ENCODE measurements at regions not wholly inside any gene's neighbourhood (a gene's known extent, or its start where the extent isn't known, plus 50 kb on each side); places are given as distances from the start of the nearest gene placed in this dataset.
"Not testable (repeated sequence)": the region's sequence is repeated elsewhere in the genome, so short reads cannot be mapped to it uniquely, and the experiment has no call there.

DNA sequence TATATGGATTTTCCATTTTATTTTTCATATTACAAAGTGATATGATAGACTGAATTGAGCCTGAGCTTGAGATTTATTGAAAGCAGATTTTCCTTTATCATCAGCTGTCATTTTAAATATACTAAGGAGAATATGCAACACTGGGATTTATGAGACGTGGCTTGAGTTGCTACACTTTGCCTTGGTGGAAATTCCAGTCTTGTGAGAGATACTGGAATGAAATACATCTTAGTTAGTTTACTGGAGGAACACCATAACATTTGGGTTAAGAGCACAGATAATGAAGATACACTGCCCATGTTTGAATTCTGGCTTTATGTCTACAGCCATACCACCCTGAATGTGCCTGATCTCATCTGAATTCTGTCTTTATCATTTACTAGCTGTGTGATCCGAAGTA, 86.5 kb upstream of the IFNGR1 start:
- no peak for DNase-seq

GRCh38 chr6:137304020-137304780, 85.0 kb upstream of the IFNGR1 start:
- no peak for DNase-seq

GRCh38 chr6:137303441-137303840, 84.3 kb upstream of the IFNGR1 start:
- no peak for DNase-seq

DNA sequence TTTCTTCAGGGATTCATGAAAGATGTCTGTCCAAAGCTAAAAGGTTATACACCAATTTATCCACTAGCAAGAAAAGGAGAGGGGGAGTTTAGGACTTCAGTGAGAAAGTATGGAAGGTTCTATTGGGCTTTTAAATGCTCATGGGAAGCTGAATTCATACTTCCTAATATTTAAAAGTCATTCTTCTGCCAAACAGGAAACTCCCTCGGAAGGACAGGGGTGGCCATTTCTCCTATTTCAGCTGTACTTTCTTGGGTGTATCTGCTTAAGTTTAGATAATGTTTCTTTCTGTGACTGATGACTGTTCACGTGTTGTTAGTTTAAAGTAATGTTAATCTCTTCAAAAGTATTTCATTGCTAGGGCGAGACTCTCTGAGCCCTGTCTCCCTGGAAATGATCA, 80.5 kb upstream of the IFNGR1 start:
- DNase-seq = no peak

DNA sequence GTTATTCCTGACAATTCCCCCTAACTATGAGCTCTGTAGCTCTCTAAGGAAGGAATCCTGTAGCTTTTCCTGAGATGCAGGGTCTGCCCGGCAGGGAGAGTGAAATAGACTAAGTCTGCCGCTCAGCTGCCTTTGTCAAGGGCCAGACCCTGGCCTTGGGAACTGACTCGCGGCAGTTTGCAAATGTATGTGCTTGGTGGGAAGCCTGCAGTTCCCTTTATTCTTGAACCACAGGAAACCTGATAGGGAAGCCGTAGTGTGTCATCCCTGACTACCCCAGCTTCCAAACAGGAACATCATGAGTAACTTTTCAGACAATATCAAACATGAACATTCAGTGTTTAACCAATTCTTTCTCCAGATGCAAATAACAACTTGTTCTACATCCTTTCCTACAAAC, 78.7 kb upstream of the IFNGR1 start:
- no peak for DNase-seq

DNA sequence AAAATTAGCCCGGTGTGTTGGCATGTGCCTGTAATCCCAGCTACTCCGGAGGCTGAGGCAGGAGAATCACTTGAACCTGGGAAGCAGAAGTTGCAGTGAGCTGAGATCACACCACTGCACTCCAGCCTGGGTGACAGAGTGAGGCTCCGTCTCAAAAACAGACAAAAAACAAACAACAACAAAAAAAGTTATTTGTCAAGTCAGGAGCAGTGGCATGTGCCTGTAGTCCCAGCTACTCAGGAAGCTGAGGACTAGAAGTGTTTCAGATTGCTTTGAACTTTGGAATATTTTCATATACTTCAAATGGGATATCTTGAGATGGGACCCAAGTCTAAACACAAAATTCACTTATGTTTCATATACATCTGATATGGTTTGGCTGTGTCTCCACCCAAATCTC, 73.1 kb upstream of the IFNGR1 start:
- DNase-seq = not testable (repeated sequence)

- DNase-seq = no peak
Measured at GRCh38 chr6:137291441-137291840, 72.3 kb upstream of the IFNGR1 start.

DNA sequence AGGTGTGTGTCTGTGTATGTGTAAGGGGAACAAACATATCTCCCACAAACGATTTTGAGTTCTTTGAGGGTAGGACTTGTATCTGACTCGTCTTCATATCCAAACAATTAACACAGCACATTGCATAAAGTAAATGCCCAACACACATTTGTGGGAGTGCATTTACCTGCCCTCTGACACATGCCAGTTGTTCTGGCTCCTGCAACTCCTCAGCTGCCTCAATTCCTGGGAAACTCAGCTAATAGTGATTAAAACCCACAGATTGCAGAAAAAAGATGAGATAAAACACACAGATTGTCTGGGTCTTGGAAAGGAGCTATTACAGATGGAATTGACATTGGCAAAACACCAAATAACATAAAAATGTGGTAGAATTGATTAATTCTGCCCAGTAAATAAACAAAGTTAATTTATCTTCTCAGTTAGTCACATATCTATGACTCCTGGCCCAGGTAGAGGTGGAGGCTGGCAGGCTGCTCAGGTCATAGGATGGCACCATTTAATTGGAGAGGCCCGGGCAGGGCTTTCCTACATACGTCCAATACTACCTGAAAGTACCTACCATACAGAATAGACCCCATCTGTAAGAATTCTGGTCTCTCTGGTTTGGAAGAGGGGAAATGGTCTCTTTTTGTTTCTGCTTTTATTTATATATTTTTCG, 71.5 kb upstream of the IFNGR1 start:
- DNase-seq = no peak

GRCh38 chr6:137286916-137287315, 67.7 kb upstream of the IFNGR1 start:
- no peak for DNase-seq

- DNase-seq = no peak
Measured at GRCh38 chr6:137286368-137286767, 67.2 kb upstream of the IFNGR1 start.

- DNase-seq = no peak
Measured at GRCh38 chr6:137284811-137285110, 65.6 kb upstream of the IFNGR1 start.

DNA sequence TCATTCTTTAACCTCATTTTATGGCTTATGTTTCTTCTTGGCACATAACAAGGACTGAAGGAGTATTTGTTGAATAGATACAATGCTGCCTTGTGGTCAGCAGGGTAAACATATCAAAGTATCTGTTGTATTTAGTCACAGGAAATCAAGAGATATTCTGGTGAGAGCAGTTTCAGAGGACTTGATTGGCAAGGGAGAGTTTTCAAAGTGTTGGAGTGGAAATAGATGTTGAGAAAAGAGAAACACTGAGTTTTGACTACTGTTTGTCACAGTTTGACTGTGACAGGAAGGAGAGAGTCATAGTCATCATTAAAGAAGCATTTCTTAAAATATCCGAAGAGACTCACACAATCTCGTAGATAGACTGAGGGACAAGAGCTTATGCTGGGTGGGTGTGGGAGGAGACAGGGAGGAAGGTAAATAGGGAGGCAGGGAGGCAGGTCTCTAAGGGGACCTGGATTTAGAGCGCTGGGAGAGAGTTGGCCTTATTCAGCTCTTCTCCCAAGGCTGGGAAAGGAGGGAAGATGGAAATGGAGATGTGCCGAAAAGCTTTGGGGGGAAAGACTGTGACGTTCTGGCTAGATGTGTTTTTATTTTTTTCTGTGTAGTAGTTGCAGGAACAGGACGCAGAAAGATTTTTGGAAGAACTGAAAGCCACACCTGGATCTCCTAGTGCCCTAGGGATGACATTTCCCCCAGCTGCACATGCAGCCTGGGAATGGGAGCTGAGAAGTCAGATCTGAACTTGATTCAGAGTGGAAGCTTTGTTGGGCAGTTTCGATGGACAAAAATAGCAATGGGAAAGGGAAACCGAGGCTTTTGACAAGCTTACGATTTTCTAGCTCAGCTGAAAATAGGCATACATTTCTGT, 65.0 kb upstream of the IFNGR1 start:
- DNase-seq = no peak

GRCh38 chr6:137283080-137283479, 63.9 kb upstream of the IFNGR1 start:
- DNase-seq = no peak

DNA sequence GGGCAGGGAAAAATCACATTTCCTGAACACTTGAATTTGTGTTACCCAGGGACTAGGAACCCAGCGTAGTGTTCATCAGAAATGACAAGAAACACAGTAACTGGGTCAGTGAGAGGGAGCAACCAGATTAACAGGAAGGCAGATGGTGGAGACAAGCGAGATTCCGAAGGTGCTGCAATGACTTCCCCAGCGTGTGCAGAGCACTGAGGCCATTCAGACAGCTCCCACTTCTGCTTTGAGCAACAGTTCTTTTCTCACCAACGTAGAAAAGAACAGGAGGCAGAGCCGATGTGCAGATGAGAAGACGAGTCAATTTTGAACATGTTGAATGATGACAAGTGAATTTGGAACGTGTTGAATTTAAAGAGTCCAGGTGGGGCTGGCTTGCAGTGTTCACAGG, 63.1 kb upstream of the IFNGR1 start:
- no peak for DNase-seq

GRCh38 chr6:137279279-137279678, 60.1 kb upstream of the IFNGR1 start:
- DNase-seq = not testable (repeated sequence)

GRCh38 chr6:137277971-137278637, 58.9 kb upstream of the IFNGR1 start:
- no peak for DNase-seq

DNA sequence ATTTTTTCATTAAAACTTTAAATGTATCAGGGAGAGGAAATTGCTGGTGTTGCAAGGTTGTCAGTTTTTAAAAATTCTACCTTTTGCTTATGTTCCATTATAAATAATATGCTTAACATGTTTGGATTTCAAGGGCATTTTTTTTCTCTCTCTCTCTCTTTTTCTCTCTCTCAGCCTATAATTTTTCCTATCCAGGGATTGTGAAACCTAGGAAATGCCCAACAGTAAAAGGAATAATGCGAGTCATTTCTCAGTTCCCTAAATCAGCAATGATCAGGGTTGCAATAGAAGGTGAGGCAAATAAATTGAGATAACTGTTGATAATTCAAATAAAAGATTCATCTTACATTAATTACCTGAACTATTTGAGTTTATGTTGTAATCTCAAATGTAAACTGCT, 53.2 kb upstream of the IFNGR1 start:
- no peak for DNase-seq

GRCh38 chr6:137271245-137272183, 52.3 kb upstream of the IFNGR1 start:
- no peak for DNase-seq

DNA sequence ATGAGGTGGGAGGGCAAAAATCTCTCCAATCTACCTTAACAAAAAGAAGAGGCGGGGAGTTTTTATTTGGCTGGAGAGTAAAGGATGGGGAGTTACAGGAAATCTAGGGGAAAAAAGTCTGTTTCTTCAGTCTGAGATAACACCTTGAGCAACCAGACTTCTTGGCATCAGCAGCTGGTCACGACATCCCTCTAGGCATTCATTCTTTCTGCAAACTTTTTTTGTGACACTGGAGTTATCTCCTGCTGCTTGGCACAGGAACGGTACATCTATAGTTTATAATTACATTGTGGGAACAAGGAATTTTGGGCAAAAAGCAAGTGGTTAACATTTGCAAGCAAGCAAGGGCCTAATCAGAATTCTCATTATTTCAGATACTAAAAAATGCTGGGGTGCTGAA, 50.6 kb upstream of the IFNGR1 start:
- DNase-seq = no peak

GRCh38 chr6:137269347-137269746, 50.2 kb upstream of the IFNGR1 start:
- no peak for DNase-seq
